Hepatocyte (in vitro differentiated cells): ENCODE measurements at regions not wholly inside any gene's neighbourhood (a gene's known extent, or its start where the extent isn't known, plus 50 kb on each side); places are given as distances from the start of the nearest gene placed in this dataset.

Experiments used
- DNase-seq: peaks from one replicate; pipeline ENCODE4 v3.0.0-alpha.2; 2016; ENCODE audit warnings: low spot score
- H2AFZ ChIP-seq: fragments of 200-600 bp; sonication (generic); 2 replicates; pipeline ENCODE4 v1.6.0; 2016; ENCODE audit warnings: antibody characterized with exemption, mild to moderate bottlenecking
- H3K27ac ChIP-seq: fragments of 200-600 bp; sonication (generic); 2 replicates; pipeline ENCODE4 v1.5.1; 2016; ENCODE audit warnings: mild to moderate bottlenecking
- H3K27me3 ChIP-seq: fragments of 200-600 bp; sonication (generic); 2 replicates; pipeline ENCODE4 v1.6.1; 2016
- H3K36me3 ChIP-seq: fragments of 200-600 bp; sonication (generic); replicated peaks from 2 replicates; pipeline ENCODE4 v1.5.1; 2016; ENCODE audit warnings: low read depth; ENCODE audit not compliant: insufficient read depth
- H3K4me1 ChIP-seq: fragments of 200-600 bp; sonication (generic); 2 replicates; pipeline ENCODE4 v1.5.1; 2016; ENCODE audit warnings: mild to moderate bottlenecking, moderate library complexity; ENCODE audit not compliant: insufficient read depth
- H3K4me2 ChIP-seq: fragments of 200-600 bp; sonication (generic); 2 replicates; pipeline ENCODE4 v1.6.0; 2016
- H3K4me3 ChIP-seq: fragments of 200-600 bp; sonication (generic); 2 replicates; pipeline ENCODE4 v1.5.1; 2016; ENCODE audit warnings: mild to moderate bottlenecking
- H3K79me2 ChIP-seq: fragments of 200-600 bp; sonication (generic); 2 replicates; pipeline ENCODE4 v1.6.0; 2017; ENCODE audit warnings: mild to moderate bottlenecking
- H3K9me2 ChIP-seq: fragments of 200-600 bp; sonication (generic); replicated peaks from 2 replicates; pipeline ENCODE4 v1.6.0; 2017; ENCODE audit warnings: mild to moderate bottlenecking; ENCODE audit not compliant: insufficient read depth
- H3K9me3 ChIP-seq: fragments of 200-600 bp; sonication (generic); 2 replicates; pipeline ENCODE4 v1.5.1; 2016; ENCODE audit warnings: low read depth, mild to moderate bottlenecking
- H4K20me1 ChIP-seq: fragments of 200-600 bp; sonication (generic); 2 replicates; pipeline ENCODE4 v1.6.0; 2016; ENCODE audit warnings: mild to moderate bottlenecking; ENCODE audit not compliant: insufficient read depth, poor library complexity, severe bottlenecking
- CTCF ChIP-seq: fragments of 200-600 bp; sonication (generic); IDR thresholded peaks from 2 replicates; pipeline ENCODE4 v1.5.1; 2016; ENCODE audit warnings: antibody characterized with exemption, mild to moderate bottlenecking; ENCODE audit not compliant: poor library complexity
- EZH2 ChIP-seq: fragments of 200-600 bp; sonication (generic); IDR thresholded peaks from 2 replicates; pipeline ENCODE4 v1.6.1; 2016; ENCODE audit warnings: antibody characterized with exemption, mild to moderate bottlenecking, borderline replicate concordance
- EZH2phosphoT487 ChIP-seq: fragments of 200-600 bp; sonication (generic); IDR thresholded peaks from one replicate; pipeline ENCODE4 v1.6.1; 2018; ENCODE audit warnings: antibody characterized with exemption, mild to moderate bottlenecking, low read depth, moderate library complexity; ENCODE audit not compliant: unreplicated experiment, severe bottlenecking
- WGBS: methylation state at CpG from one replicate; pipeline ENCODE4 v1.1.6; 2016; ENCODE audit warnings: low lambda C conversion rate; ENCODE audit errors: missing lambda C conversion rate; 5-methylcytosine and 5-hydroxymethylcytosine counted together

- 73% methylated on average over 3 of the region's 3 CpGs for WGBS
- Histone ChIP-seq H3K4me3 (no peak overlapping the region), H4K20me1 (no peaks in the 10 kb centered on the region), H3K27me3 (no peaks in the 10 kb centered on the region), H3K4me1 (no peaks in the 10 kb centered on the region), H3K9me2 (no peaks in the 10 kb centered on the region), H3K79me2 (no peaks in the 10 kb centered on the region), H3K27ac (no peak overlapping the region), H3K9me3 (no peaks in the 10 kb centered on the region), H2AFZ (no peak overlapping the region), H3K4me2 (no peak overlapping the region), H3K36me3 (no peaks in the 10 kb centered on the region)
- DNase-seq = no peak
- TF ChIP-seq EZH2 = no peak
- TF ChIP-seq EZH2phosphoT487 = no peak
Observed at GRCh38 chr5:144582066-144582465, 411.4 kb downstream of the KCTD16 start.

- Histone ChIP-seq H4K20me1 (no peaks in the 10 kb centered on the region), H3K9me3 (no peaks in the 10 kb centered on the region), H3K27me3 (no peaks in the 10 kb centered on the region), H3K4me3 (no peak overlapping the region), H2AFZ (no peak overlapping the region), H3K9me2 (no peaks in the 10 kb centered on the region), H3K79me2 (no peaks in the 10 kb centered on the region), H3K27ac (no peak overlapping the region), H3K36me3 (no peaks in the 10 kb centered on the region), H3K4me2 (no peak overlapping the region), H3K4me1 (no peaks in the 10 kb centered on the region)
- 67% methylated on average over 9 of the region's 9 CpGs for WGBS
- no peak for DNase-seq
- TF ChIP-seq CTCF (no peak), EZH2phosphoT487 (no peak), EZH2 (no peak)
Observed at GRCh38 chr5:144581044-144581443, 410.4 kb downstream of the KCTD16 start.

- no peak for DNase-seq
- Histone ChIP-seq H3K79me2 (no peaks in the 10 kb centered on the region), H3K27me3 (no peaks in the 10 kb centered on the region), H2AFZ (no peak overlapping the region), H3K9me2 (no peaks in the 10 kb centered on the region), H3K4me1 (no peaks in the 10 kb centered on the region), H3K27ac (no peak overlapping the region), H4K20me1 (no peaks in the 10 kb centered on the region), H3K9me3 (no peaks in the 10 kb centered on the region), H3K4me3 (no peak overlapping the region), H3K36me3 (no peaks in the 10 kb centered on the region), H3K4me2 (no peak overlapping the region)
- TF ChIP-seq EZH2 (no peak), EZH2phosphoT487 (no peak), CTCF (no peak)
- 87% methylated on average over 3 of the region's 3 CpGs for WGBS
Observed at GRCh38 chr5:144577676-144578075, 407.0 kb downstream of the KCTD16 start.

- 67% methylated on average over 1 of the region's 1 CpG for WGBS
- no peaks in the 10 kb centered on the region for H3K4me1 ChIP-seq
- no peak for DNase-seq
Observed at GRCh38 chr5:144575736-144576135, 405.1 kb downstream of the KCTD16 start.

More at GRCh38 chr5:144575736-144576135, 405.1 kb downstream of the KCTD16 start:
- Histone ChIP-seq H3K9me2 (no peaks in the 10 kb centered on the region), H3K36me3 (no peaks in the 10 kb centered on the region), H3K79me2 (no peaks in the 10 kb centered on the region), H4K20me1 (no peaks in the 10 kb centered on the region), H3K27me3 (no peaks in the 10 kb centered on the region), H3K27ac (no peak overlapping the region), H3K4me3 (no peak overlapping the region), H2AFZ (no peak overlapping the region), H3K9me3 (no peaks in the 10 kb centered on the region), H3K4me2 (peak overlapping the region; percentile 5)
- no peak for TF ChIP-seq EZH2phosphoT487
- no peak for TF ChIP-seq EZH2
- no peak for TF ChIP-seq CTCF
